Upper lobe of right lung (tissue), 1 donor: ENCODE measurements at regions not wholly inside any gene's neighbourhood (a gene's known extent, or its start where the extent isn't known, plus 50 kb on each side); places are given as distances from the start of the nearest gene placed in this dataset.

Experiments used
- ATAC-seq: fragments of 200-7000 bp; cut with Tn5 transposase; one replicate; pipeline ENCODE4 v1.9.1; 2020; ENCODE audit warnings: mild to moderate bottlenecking, moderate library complexity
- DNase-seq: peaks from one replicate; pipeline ENCODE4 v3.0.0-alpha.2; 2020
- H3K27ac ChIP-seq: fragments of 200-600 bp; one replicate; pipeline ENCODE4 v1.8.0; 2022
- H3K27me3 ChIP-seq: fragments of 200-600 bp; one replicate; pipeline ENCODE4 v1.8.0; 2022; ENCODE audit warnings: mild to moderate bottlenecking
- H3K36me3 ChIP-seq: fragments of 200-600 bp; one replicate; pipeline ENCODE4 v1.8.0; 2022
- H3K4me1 ChIP-seq: fragments of 200-600 bp; one replicate; pipeline ENCODE4 v1.8.0; 2022
- H3K4me3 ChIP-seq: fragments of 200-600 bp; one replicate; pipeline ENCODE4 v1.8.0; 2022; ENCODE audit warnings: mild to moderate bottlenecking
- H3K9me3 ChIP-seq: fragments of 200-600 bp; one replicate; pipeline ENCODE4 v1.8.0; 2022
- CTCF ChIP-seq: fragments of 200-600 bp; IDR thresholded peaks from one replicate; pipeline ENCODE4 v1.8.0; 2022; ENCODE audit warnings: antibody characterized with exemption
- intact Hi-C: fragments of 100-400 bp; cut with DNase I; formaldehyde crosslinking; loops from one replicate; pipeline ENCODE4 v1.11.0; 2022
- donor health status: DM: no; HTN: yes; CAD: no; lungs with severe emphysema.

GRCh38 chr18:46408334-46408987, 248.6 kb downstream of the LOXHD1 start:
- Histone ChIP-seq H3K9me3 (no peaks in the 10 kb centered on the region), H3K4me1 (peaks cover 18% of the 10 kb centered on the region), H3K4me3 (no peak overlapping the region), H3K27ac (no peak overlapping the region), H3K27me3 (no peaks in the 10 kb centered on the region), H3K36me3 (no peaks in the 10 kb centered on the region)
- intact Hi-C loops: no loop called here
- DNase-seq: no peak
- no peak for TF ChIP-seq CTCF
- ATAC-seq: no peak

GRCh38 chr18:46411191-46411828, 245.7 kb downstream of the LOXHD1 start:
- ATAC-seq: no peak
- intact Hi-C loops: no loop called here
- DNase-seq: no peak

GRCh38 chr18:46411867-46412690, 244.9 kb downstream of the LOXHD1 start:
- Histone ChIP-seq H3K27ac (no peak overlapping the region), H3K27me3 (no peaks in the 10 kb centered on the region), H3K4me3 (no peak overlapping the region), H3K9me3 (no peaks in the 10 kb centered on the region), H3K36me3 (no peaks in the 10 kb centered on the region), H3K4me1 (peaks cover 19% of the 10 kb centered on the region)
- TF ChIP-seq CTCF: no peak
- intact Hi-C loops: no loop called here
- ATAC-seq (peak; percentile 31), DNase-seq (no peak)

More at GRCh38 chr18:46411191-46411828, 245.7 kb downstream of the LOXHD1 start:
- no peak overlapping the region for H3K27ac ChIP-seq
- no peaks in the 10 kb centered on the region for H3K9me3 ChIP-seq
- no peak overlapping the region for H3K4me3 ChIP-seq
- no peaks in the 10 kb centered on the region for H3K27me3 ChIP-seq
- H3K4me1 ChIP-seq: peaks cover 19% of the 10 kb centered on the region
- H3K36me3 ChIP-seq: no peaks in the 10 kb centered on the region
- no peak for TF ChIP-seq CTCF

GRCh38 chr18:46412916-46413315, 244.1 kb downstream of the LOXHD1 start:
- DNase-seq (no peak), ATAC-seq (peak; percentile 38)
- no peaks in the 10 kb centered on the region for H3K27me3 ChIP-seq
- no peak overlapping the region for H3K4me3 ChIP-seq
- H3K9me3 ChIP-seq: no peaks in the 10 kb centered on the region
- no peaks in the 10 kb centered on the region for H3K36me3 ChIP-seq
- no peak overlapping the region for H3K27ac ChIP-seq
- intact Hi-C loops: no loop called here
- TF ChIP-seq CTCF: no peak
- peaks cover 19% of the 10 kb centered on the region for H3K4me1 ChIP-seq

GRCh38 chr18:46413684-46414083, 243.3 kb downstream of the LOXHD1 start:
- Histone ChIP-seq H3K4me1 (peaks cover 20% of the 10 kb centered on the region), H3K9me3 (no peaks in the 10 kb centered on the region), H3K4me3 (no peak overlapping the region), H3K36me3 (no peaks in the 10 kb centered on the region), H3K27ac (no peak overlapping the region), H3K27me3 (no peaks in the 10 kb centered on the region)
- ATAC-seq: no peak
- no peak for TF ChIP-seq CTCF
- intact Hi-C loops: no loop called here
- no peak for DNase-seq
